Neuronal stem cell (in vitro differentiated cells): ENCODE measurements at regions not wholly inside any gene's neighbourhood (a gene's known extent, or its start where the extent isn't known, plus 50 kb on each side); places are given as distances from the start of the nearest gene placed in this dataset.
"Not testable (repeated sequence)": the region's sequence is repeated elsewhere in the genome, so short reads cannot be mapped to it uniquely, and the experiment has no call there.

Experiments used
- DNase-seq: peaks from one replicate; pipeline ENCODE4 v3.0.0-alpha.2; 2013; ENCODE audit warnings: low spot score
- H2AFZ ChIP-seq: one replicate; pipeline ENCODE4 v1.6.1; 2013; ENCODE audit warnings: mild to moderate bottlenecking, low read length, inconsistent platforms
- H2AK5ac ChIP-seq: 2 replicates; pipeline ENCODE4 v1.6.1; 2013; ENCODE audit warnings: low read depth, mild to moderate bottlenecking, inconsistent platforms, low read length, moderate library complexity, mixed read lengths
- H2BK120ac ChIP-seq: 2 replicates; pipeline ENCODE4 v1.6.1; 2013; ENCODE audit warnings: low read depth, mild to moderate bottlenecking, inconsistent platforms, low read length, moderate library complexity, mixed read lengths
- H2BK12ac ChIP-seq: one replicate; pipeline ENCODE4 v1.6.1; 2013; ENCODE audit warnings: low read length, inconsistent platforms
- H2BK15ac ChIP-seq: 2 replicates; pipeline ENCODE4 v1.6.1; 2013; ENCODE audit warnings: mild to moderate bottlenecking, low read length, inconsistent platforms, mixed read lengths
- H2BK5ac ChIP-seq: one replicate; pipeline ENCODE4 v1.6.1; 2013; ENCODE audit warnings: inconsistent platforms, mild to moderate bottlenecking, low read length, moderate library complexity
- H3K14ac ChIP-seq: one replicate; pipeline ENCODE4 v1.6.1; 2013; ENCODE audit warnings: low read length, inconsistent platforms
- H3K18ac ChIP-seq: 2 replicates; pipeline ENCODE4 v1.6.1; 2013; ENCODE audit warnings: low read length, inconsistent platforms
- H3K23ac ChIP-seq: 2 replicates; pipeline ENCODE4 v1.6.1; 2013; ENCODE audit warnings: low read depth, mild to moderate bottlenecking, mixed read lengths, low read length, inconsistent platforms; ENCODE audit not compliant: poor library complexity
- H3K27ac ChIP-seq: replicated peaks from 3 replicates; pipeline ENCODE4 v1.5.1; 2013; ENCODE audit warnings: low read length, inconsistent platforms
- H3K27me3 ChIP-seq, 3 experiments: 2 replicates each; pipeline ENCODE4 v1.6.1; 2013; ENCODE audit warnings: low read length in 3 of 3, mild to moderate bottlenecking in 2 of 3, inconsistent platforms in 1 of 3, low read depth in 1 of 3, mixed read lengths in 1 of 3, moderate library complexity in 1 of 3; ENCODE audit not compliant: control insufficient read depth in 3 of 3, insufficient read depth in 3 of 3
- H3K36me3 ChIP-seq, 2 donors: replicated peaks in 1 of 2; 2 replicates each; pipeline ENCODE4 v1.6.1; 2013; ENCODE audit warnings: low read length in 2 of 2; ENCODE audit not compliant: control insufficient read depth in 2 of 2, insufficient read depth in 2 of 2
- H3K4ac ChIP-seq: 2 replicates; pipeline ENCODE4 v1.6.1; 2013; ENCODE audit warnings: inconsistent platforms, mild to moderate bottlenecking, low read length, moderate library complexity
- H3K4me1 ChIP-seq, 2 donors: 1 replicate in 1 of 2; 2 replicates in 1 of 2; pipeline ENCODE4 v1.6.1; 2013; ENCODE audit warnings: low read length in 2 of 2, low read depth in 1 of 2; ENCODE audit not compliant: control insufficient read depth in 2 of 2, insufficient read depth in 1 of 2
- H3K4me2 ChIP-seq: one replicate; pipeline ENCODE4 v1.6.1; 2013; ENCODE audit warnings: mild to moderate bottlenecking, low read length, inconsistent platforms; ENCODE audit not compliant: insufficient read depth, poor library complexity, severe bottlenecking
- H3K4me3 ChIP-seq, 2 donors: 2 replicates each; pipeline ENCODE4 v1.5.1; 2013; ENCODE audit warnings: low read length in 2 of 2, mild to moderate bottlenecking in 2 of 2, inconsistent platforms in 1 of 2, moderate library complexity in 1 of 2
- H3K79me1 ChIP-seq: one replicate; pipeline ENCODE4 v1.6.1; 2013; ENCODE audit warnings: low read depth, mild to moderate bottlenecking, inconsistent platforms, low read length, moderate library complexity
- H3K9ac ChIP-seq: one replicate; pipeline ENCODE4 v1.6.1; 2013; ENCODE audit warnings: mild to moderate bottlenecking, low read depth, low read length, inconsistent platforms; ENCODE audit not compliant: poor library complexity
- H3K9me3 ChIP-seq, 2 donors: replicated peaks in 1 of 2; 2 replicates each; pipeline versions ENCODE3 to v1.6.1; 2013; ENCODE audit warnings: low read length in 2 of 2, mild to moderate bottlenecking in 2 of 2, inconsistent platforms in 1 of 2, low read depth in 1 of 2, mixed read lengths in 1 of 2, moderate library complexity in 1 of 2; ENCODE audit not compliant: control insufficient read depth in 2 of 2, insufficient read depth in 1 of 2
- H4K8ac ChIP-seq: one replicate; pipeline ENCODE4 v1.6.1; 2013; ENCODE audit warnings: low read depth, mild to moderate bottlenecking, inconsistent platforms, low read length, moderate library complexity
- H4K91ac ChIP-seq: one replicate; pipeline ENCODE4 v1.6.1; 2013; ENCODE audit warnings: low read length, low read depth, mild to moderate bottlenecking, inconsistent platforms; ENCODE audit not compliant: poor library complexity
- WGBS, 2 donors: extraction: QIAGEN DNeasy Blood & Tissue Kit; methylation state at CpG; one replicate each; pipeline ENCODE4 v1.1.7; 2013; ENCODE audit warnings: missing lambda C conversion rate in 2 of 2, mixed read lengths in 1 of 2; ENCODE audit not compliant: insufficient read length in 2 of 2, insufficient replicate concordance in 1 of 2; ENCODE audit errors: extremely low coverage in 2 of 2; 5-methylcytosine and 5-hydroxymethylcytosine counted together

DNA sequence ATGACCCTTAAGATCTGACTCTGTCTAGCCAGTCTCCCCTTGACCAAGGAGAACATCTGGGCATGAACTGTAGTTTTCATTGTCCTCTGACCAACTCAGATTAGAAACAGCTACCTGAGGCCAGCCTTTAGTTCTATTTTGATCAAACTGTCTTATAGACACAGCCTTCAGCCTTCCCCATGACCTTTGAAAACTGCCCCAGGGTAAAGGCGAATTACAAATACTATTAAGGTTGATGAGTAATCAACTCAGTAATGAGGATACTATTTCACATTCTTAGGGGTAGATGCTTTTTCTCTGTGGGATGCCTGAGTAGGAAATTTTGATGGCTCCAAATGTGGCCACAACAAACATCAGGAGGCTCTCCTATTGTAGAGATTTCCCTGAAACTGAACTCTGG, 125.8 kb upstream of the ERV3-1 start:
- not testable (repeated sequence) for DNase-seq, H3K4me3 ChIP-seq, H3K4me2 ChIP-seq, H2AK5ac ChIP-seq, H3K18ac ChIP-seq, H3K9ac ChIP-seq, H2BK15ac ChIP-seq, H2AFZ ChIP-seq, H2BK120ac ChIP-seq, H3K27ac ChIP-seq, H2BK12ac ChIP-seq, H3K36me3 ChIP-seq, H3K27me3 ChIP-seq, H2BK5ac ChIP-seq, H3K4ac ChIP-seq, H3K23ac ChIP-seq, H4K8ac ChIP-seq, H3K9me3 ChIP-seq, H4K91ac ChIP-seq, H3K4me1 ChIP-seq, H3K14ac ChIP-seq, H3K79me1 ChIP-seq
- WGBS, 2 donors: no CpG with 5 or more reads among the region's 1 CpG

DNA sequence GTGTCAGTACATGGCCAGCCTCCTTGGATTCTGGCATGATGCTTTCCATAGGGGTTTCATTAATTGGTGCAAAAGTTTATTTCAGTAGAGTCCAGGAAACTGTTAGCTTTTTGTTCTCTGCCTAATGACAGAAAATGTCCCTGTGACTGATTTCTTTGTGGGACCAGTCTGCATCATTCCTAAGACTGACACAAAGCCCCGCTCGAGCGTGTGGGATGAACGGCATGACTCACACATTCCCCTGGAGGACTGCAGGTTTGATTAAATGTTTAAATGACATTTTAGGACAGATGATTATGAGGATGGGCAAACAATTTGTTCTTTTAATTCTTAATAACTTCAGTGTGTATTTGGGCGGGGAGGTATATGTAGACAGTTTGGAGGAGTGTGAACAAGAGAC, 120.9 kb upstream of the ERV3-1 start:
- not testable (repeated sequence) for H2BK12ac ChIP-seq, H3K4me1 ChIP-seq, H4K8ac ChIP-seq, H3K79me1 ChIP-seq, DNase-seq, H3K9me3 ChIP-seq, H3K36me3 ChIP-seq, H3K14ac ChIP-seq, H3K27ac ChIP-seq, H3K4ac ChIP-seq, H2BK15ac ChIP-seq, H3K4me2 ChIP-seq, H3K4me3 ChIP-seq, H2BK5ac ChIP-seq, H3K23ac ChIP-seq, H2AFZ ChIP-seq, H3K27me3 ChIP-seq, H2BK120ac ChIP-seq, H3K18ac ChIP-seq, H2AK5ac ChIP-seq, H3K9ac ChIP-seq, H4K91ac ChIP-seq
- WGBS, 2 donors: no CpG with 5 or more reads among the region's 5 CpGs

DNA sequence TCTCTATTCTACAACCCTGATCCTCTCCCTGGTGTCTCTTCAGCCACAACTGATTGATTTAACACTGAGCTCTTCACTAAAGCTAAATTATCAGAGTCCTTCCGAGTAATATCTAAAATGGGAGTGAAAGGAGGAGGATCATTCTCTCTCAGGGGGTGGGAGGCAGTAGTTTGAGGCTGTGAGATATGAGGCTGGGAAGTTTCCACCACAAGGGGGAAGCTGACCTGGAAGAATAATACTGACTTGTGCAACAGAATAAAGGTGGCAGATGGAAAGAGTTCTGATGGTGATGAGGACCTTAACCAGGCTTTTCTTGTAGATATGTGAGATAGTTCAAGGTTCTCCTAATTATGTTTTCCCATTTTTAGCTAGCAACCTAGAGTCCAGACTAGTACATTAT, 118.1 kb upstream of the ERV3-1 start:
- not testable (repeated sequence) for DNase-seq, H4K91ac ChIP-seq, H3K4me1 ChIP-seq, H2AK5ac ChIP-seq, H2BK12ac ChIP-seq, H3K4me3 ChIP-seq, H3K9me3 ChIP-seq, H3K4me2 ChIP-seq, H3K4ac ChIP-seq, H4K8ac ChIP-seq, H3K27ac ChIP-seq, H3K79me1 ChIP-seq, H2AFZ ChIP-seq, H3K14ac ChIP-seq, H3K27me3 ChIP-seq, H3K9ac ChIP-seq, H3K23ac ChIP-seq, H3K18ac ChIP-seq, H2BK15ac ChIP-seq, H2BK120ac ChIP-seq, H3K36me3 ChIP-seq, H2BK5ac ChIP-seq
- no CpG with 5 or more reads among the region's 1 CpG for WGBS, 2 donors

DNA sequence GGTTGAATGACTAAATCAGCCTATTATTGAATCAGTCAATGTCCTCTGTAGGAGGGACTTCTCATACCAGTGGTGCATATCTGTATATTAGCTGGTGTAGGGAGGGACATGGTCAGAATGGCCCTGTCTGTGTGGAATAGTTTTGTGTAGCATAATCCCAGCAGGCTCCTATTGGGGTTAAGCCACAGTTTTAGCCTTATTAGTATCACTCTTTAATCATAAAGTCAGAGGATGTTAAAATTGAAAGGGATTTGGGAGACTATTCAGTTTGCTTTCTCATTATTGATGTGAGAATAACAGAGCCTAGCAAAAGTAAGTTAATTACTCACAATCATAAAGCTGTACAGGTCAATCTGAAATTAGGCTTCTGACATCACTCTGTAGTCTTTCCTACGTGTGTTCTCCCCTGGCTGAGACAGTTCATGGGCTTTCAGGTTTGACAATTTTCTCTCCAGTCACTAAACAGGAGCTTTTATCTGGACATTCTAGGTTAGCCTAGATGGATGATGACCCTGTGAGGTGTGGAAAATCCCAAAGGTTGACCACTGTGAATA, 99.2 kb upstream of the ERV3-1 start:
- H3K4me2 ChIP-seq, H2AK5ac ChIP-seq, H3K14ac ChIP-seq, H4K91ac ChIP-seq, H2BK120ac ChIP-seq, H2AFZ ChIP-seq, H3K4me1 ChIP-seq, H3K18ac ChIP-seq, DNase-seq, H4K8ac ChIP-seq, H2BK12ac ChIP-seq, H3K79me1 ChIP-seq, H3K9me3 ChIP-seq, H2BK15ac ChIP-seq, H3K4ac ChIP-seq, H3K4me3 ChIP-seq, H3K27ac ChIP-seq, H3K36me3 ChIP-seq, H3K23ac ChIP-seq, H2BK5ac ChIP-seq, H3K9ac ChIP-seq, H3K27me3 ChIP-seq: not testable (repeated sequence)
- WGBS, 2 donors: no CpG with 5 or more reads among the region's 1 CpG
